OCI-LY1 (cell line): ENCODE measurements at regions not wholly inside any gene's neighbourhood (a gene's known extent, or its start where the extent isn't known, plus 50 kb on each side); places are given as distances from the start of the nearest gene placed in this dataset.
"Not testable (repeated sequence)": the region's sequence is repeated elsewhere in the genome, so short reads cannot be mapped to it uniquely, and the experiment has no call there.

ENCODE experiments used
- H2AFZ ChIP-seq: fragments of 200-600 bp; sonication (generic), shearing (Covaris generic); 2 replicates; pipeline ENCODE4 v1.6.0; 2014; ENCODE audit warnings: antibody characterized with exemption, mild to moderate bottlenecking, low read length
- H3F3A ChIP-seq: fragments of 200-600 bp; sonication (generic), shearing (Covaris generic); 2 replicates; pipeline ENCODE4 v1.6.0; 2014; ENCODE audit warnings: mild to moderate bottlenecking, antibody characterized with exemption, low read length, moderate library complexity; ENCODE audit not compliant: insufficient read depth
- H3K27ac ChIP-seq: fragments of 200-600 bp; sonication (generic); 2 replicates; pipeline ENCODE4 v1.5.1; 2014; ENCODE audit warnings: low read length, mixed run types, mild to moderate bottlenecking, low read depth; ENCODE audit not compliant: poor library complexity, severe bottlenecking
- H3K27me3 ChIP-seq: fragments of 200-600 bp; sonication (generic); 2 replicates; pipeline ENCODE4 v1.6.0; 2014; ENCODE audit warnings: antibody characterized with exemption, mild to moderate bottlenecking, low read length, moderate library complexity; ENCODE audit not compliant: insufficient read depth
- H3K36me3 ChIP-seq: fragments of 200-600 bp; sonication (generic); 2 replicates; pipeline ENCODE4 v1.6.1; 2014; ENCODE audit warnings: mild to moderate bottlenecking, antibody characterized with exemption, low read length, moderate library complexity, mixed read lengths; ENCODE audit not compliant: insufficient read depth
- H3K4me1 ChIP-seq: fragments of 200-600 bp; sonication (generic); 2 replicates; pipeline ENCODE4 v1.5.1; 2014; ENCODE audit warnings: mild to moderate bottlenecking, low read length, moderate library complexity; ENCODE audit not compliant: insufficient read depth, severe bottlenecking
- H3K4me2 ChIP-seq: fragments of 200-600 bp; sonication (generic), shearing (Covaris generic); 2 replicates; pipeline ENCODE4 v1.6.1; 2014; ENCODE audit warnings: low read length
- H3K4me3 ChIP-seq: fragments of 200-600 bp; sonication (generic); 2 replicates; pipeline ENCODE4 v1.5.1; 2014; ENCODE audit warnings: low read length, low read depth, mild to moderate bottlenecking, mixed read lengths; ENCODE audit not compliant: poor library complexity, severe bottlenecking
- H3K79me2 ChIP-seq: fragments of 200-600 bp; shearing (Covaris generic); 2 replicates; pipeline ENCODE4 v1.6.1; 2016; ENCODE audit warnings: mixed run types, low read length, mixed read lengths; ENCODE audit not compliant: insufficient read depth
- H3K9ac ChIP-seq: fragments of 200-600 bp; sonication (generic), shearing (Covaris generic); 2 replicates; pipeline ENCODE4 v1.6.1; 2014; ENCODE audit warnings: mild to moderate bottlenecking, low read length, mixed read lengths
- H3K9me2 ChIP-seq: fragments of 200-600 bp; sonication (generic), shearing (Covaris generic); 2 replicates; pipeline ENCODE4 v1.6.1; 2014; ENCODE audit warnings: low read depth, mild to moderate bottlenecking, low read length, mixed read lengths
- H3K9me3 ChIP-seq: fragments of 200-600 bp; shearing (Covaris generic); 2 replicates; pipeline ENCODE4 v1.6.1; 2014; ENCODE audit warnings: low read length, mixed read lengths
- H4K20me1 ChIP-seq: fragments of 200-600 bp; sonication (generic), shearing (Covaris generic); 2 replicates; pipeline ENCODE4 v1.6.0; 2016; ENCODE audit warnings: mild to moderate bottlenecking, low read length; ENCODE audit not compliant: insufficient read depth
- CTCF ChIP-seq: fragments of 200-600 bp; sonication (generic), shearing (Covaris generic); IDR thresholded peaks from 2 replicates; pipeline ENCODE4 v1.5.1; 2017; ENCODE audit warnings: mild to moderate bottlenecking, antibody characterized with exemption, low read length, moderate library complexity, mixed read lengths
- EZH2 ChIP-seq: fragments of 200-600 bp; sonication (generic), shearing (Covaris generic); IDR thresholded peaks from 2 replicates; pipeline ENCODE4 v1.8.0; 2017; ENCODE audit warnings: borderline replicate concordance, mixed run types, mild to moderate bottlenecking, antibody characterized with exemption, low read length, moderate library complexity, mixed read lengths

- no peaks in the 10 kb centered on the region for H3K79me2 ChIP-seq
- no peaks in the 10 kb centered on the region for H3F3A ChIP-seq
- no peaks in the 10 kb centered on the region for H3K9me2 ChIP-seq
- H3K4me3 ChIP-seq = no peak overlapping the region
- no peaks in the 10 kb centered on the region for H4K20me1 ChIP-seq
- no peak overlapping the region for H2AFZ ChIP-seq
- H3K9me3 ChIP-seq = no peaks in the 10 kb centered on the region
- H3K9ac ChIP-seq = no peak overlapping the region
- TF ChIP-seq EZH2 = no peak
- H3K27ac ChIP-seq = no peak overlapping the region
- no peak overlapping the region for H3K4me2 ChIP-seq
- no peaks in the 10 kb centered on the region for H3K27me3 ChIP-seq
- peaks cover 6% of the 10 kb centered on the region for H3K4me1 ChIP-seq
- no peaks in the 10 kb centered on the region for H3K36me3 ChIP-seq
Observed at GRCh38 chrX:65928522-65928921, 111.4 kb downstream of the VSIG4 start.

DNA sequence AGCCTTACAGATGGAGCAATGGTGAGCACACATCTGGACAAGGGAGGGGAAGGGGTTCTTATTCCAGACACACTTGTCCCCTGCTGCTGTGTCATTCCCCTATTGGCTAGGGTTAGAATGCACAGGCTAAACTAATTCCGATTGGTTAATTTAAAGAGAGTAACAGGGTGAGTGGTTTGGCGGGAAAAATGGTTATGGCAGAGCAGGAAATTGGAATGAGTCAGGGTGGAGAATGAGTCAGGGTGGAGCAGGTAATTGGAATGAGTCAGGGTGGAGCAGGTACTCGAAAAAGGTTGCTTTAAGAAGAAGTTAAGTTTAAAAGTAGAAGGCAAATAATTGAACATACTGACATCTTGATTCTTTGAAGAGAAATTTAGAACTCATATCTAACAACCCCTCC, 112.5 kb downstream of the VSIG4 start:
- H3K9me2 ChIP-seq, H3K4me3 ChIP-seq, H3F3A ChIP-seq, H2AFZ ChIP-seq, H3K9ac ChIP-seq, H4K20me1 ChIP-seq, H3K27ac ChIP-seq, H3K9me3 ChIP-seq, H3K4me1 ChIP-seq, H3K36me3 ChIP-seq, H3K27me3 ChIP-seq, H3K79me2 ChIP-seq, H3K4me2 ChIP-seq: not testable (repeated sequence)

DNA sequence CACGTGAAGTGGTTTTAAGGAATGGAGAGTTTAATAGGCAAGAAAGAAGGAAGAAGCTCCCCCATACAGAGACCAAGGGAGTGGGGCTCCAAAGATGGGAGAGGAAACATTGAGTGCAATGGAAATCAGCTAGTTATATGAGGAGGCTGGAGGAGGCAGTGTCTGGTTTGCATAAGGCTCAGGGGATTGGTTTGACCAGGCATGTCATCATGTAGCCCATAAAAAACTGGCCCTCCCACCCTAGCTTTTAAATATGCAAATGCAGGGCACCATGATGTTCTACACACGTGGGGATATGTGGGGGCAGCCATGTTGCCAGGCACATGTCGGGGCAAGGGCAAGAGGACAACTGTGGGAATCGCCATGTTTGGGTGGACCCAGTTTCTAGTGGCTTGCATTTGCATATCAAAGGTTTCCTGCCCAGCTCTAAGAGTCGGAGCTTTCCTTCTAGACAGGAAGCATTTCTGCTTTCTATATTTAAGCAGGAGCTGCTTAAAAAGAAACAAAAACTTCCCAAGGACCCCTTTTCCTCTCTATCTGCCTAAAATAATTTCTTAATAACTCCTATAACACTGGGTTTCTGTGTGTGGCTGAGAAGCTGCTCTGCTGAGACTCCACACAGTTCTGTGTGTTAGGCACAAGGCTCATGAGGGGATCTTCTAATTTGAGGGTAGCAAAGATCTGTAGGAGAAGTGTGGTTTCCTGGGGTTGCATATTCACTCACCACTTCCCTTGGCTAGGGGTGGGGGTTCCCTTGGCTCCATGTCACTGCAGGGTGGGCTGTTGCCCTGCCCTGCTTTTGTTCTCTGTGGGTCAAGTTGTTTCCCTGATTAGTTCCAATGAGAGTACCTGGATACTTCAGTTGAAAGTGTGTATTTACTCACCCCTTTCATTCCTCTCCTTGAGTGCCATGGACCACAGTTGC, 113.5 kb downstream of the VSIG4 start:
- no peaks in the 10 kb centered on the region for H4K20me1 ChIP-seq
- H3K27ac ChIP-seq = no peak overlapping the region
- no peak overlapping the region for H3K9ac ChIP-seq
- H2AFZ ChIP-seq = no peak overlapping the region
- H3K27me3 ChIP-seq = no peaks in the 10 kb centered on the region
- no peaks in the 10 kb centered on the region for H3K9me2 ChIP-seq
- H3K4me1 ChIP-seq = peaks cover 6% of the 10 kb centered on the region
- H3F3A ChIP-seq = no peaks in the 10 kb centered on the region
- TF ChIP-seq CTCF (no peak), EZH2 (no peak)
- no peak overlapping the region for H3K4me3 ChIP-seq
- H3K36me3 ChIP-seq = no peaks in the 10 kb centered on the region
- H3K79me2 ChIP-seq = no peaks in the 10 kb centered on the region
- no peak overlapping the region for H3K4me2 ChIP-seq
- no peaks in the 10 kb centered on the region for H3K9me3 ChIP-seq

DNA sequence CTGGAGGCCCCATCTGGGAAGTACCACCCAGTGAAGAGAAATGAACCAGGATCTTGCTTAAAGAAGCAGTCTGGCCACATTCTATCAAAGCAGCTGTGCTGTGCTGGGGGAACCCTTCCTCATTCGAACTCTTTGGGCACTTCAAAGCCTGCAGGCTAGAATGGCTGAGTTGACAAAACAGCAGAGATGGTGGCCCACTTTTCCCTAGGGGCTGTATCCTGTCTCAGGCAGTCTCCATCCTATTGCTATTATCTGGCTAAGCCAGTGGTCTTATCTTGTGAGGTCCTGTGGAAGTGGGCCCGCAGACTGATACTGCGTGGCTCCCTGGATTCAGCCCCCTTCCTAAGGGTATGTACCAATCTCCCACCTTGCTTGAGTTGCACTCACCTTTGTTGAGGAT, 114.3 kb downstream of the VSIG4 start:
- Histone ChIP-seq H4K20me1 (no peaks in the 10 kb centered on the region), H3K9me2 (no peaks in the 10 kb centered on the region), H3K4me3 (no peak overlapping the region), H3K27me3 (no peaks in the 10 kb centered on the region), H3K4me1 (peaks cover 6% of the 10 kb centered on the region), H3K4me2 (no peak overlapping the region), H3K9ac (no peak overlapping the region), H3K36me3 (no peaks in the 10 kb centered on the region), H3K9me3 (no peaks in the 10 kb centered on the region), H3F3A (no peaks in the 10 kb centered on the region), H3K27ac (no peak overlapping the region), H2AFZ (no peak overlapping the region), H3K79me2 (no peaks in the 10 kb centered on the region)
- TF ChIP-seq EZH2 = no peak
- TF ChIP-seq CTCF = no peak
